Glutamatergic neuron (in vitro differentiated cells): ENCODE measurements at regions not wholly inside any gene's neighbourhood (a gene's known extent, or its start where the extent isn't known, plus 50 kb on each side); places are given as distances from the start of the nearest gene placed in this dataset.
"Not testable (repeated sequence)": the region's sequence is repeated elsewhere in the genome, so short reads cannot be mapped to it uniquely, and the experiment has no call there.

Experiments
- DNase-seq: peaks from one replicate; pipeline ENCODE4 v3.0.0; 2022
- H3K27ac Mint-ChIP-seq: one replicate; pipeline ENCODE4 v1.8.0; 2020; ENCODE audit warnings: mild to moderate bottlenecking, mixed read lengths, inconsistent platforms; ENCODE audit not compliant: unreplicated experiment
- H3K27me3 Mint-ChIP-seq: one replicate; pipeline ENCODE4 v1.8.0; 2020; ENCODE audit warnings: mild to moderate bottlenecking, moderate library complexity, mixed read lengths, inconsistent platforms; ENCODE audit not compliant: unreplicated experiment
- H3K36me3 Mint-ChIP-seq: one replicate; pipeline ENCODE4 v1.8.0; 2020; ENCODE audit warnings: mild to moderate bottlenecking, mixed read lengths, inconsistent platforms; ENCODE audit not compliant: unreplicated experiment
- H3K4me1 Mint-ChIP-seq: one replicate; pipeline ENCODE4 v1.8.0; 2020; ENCODE audit warnings: mild to moderate bottlenecking, low read depth, mixed read lengths, inconsistent platforms; ENCODE audit not compliant: unreplicated experiment
- H3K4me3 Mint-ChIP-seq: one replicate; pipeline ENCODE4 v1.8.0; 2020; ENCODE audit warnings: mild to moderate bottlenecking, mixed read lengths, inconsistent platforms; ENCODE audit not compliant: unreplicated experiment
- H3K9me3 Mint-ChIP-seq: one replicate; pipeline ENCODE4 v1.8.0; 2020; ENCODE audit warnings: mild to moderate bottlenecking, moderate library complexity, mixed read lengths, inconsistent platforms; ENCODE audit not compliant: unreplicated experiment
- CTCF ChIP-seq: fragments of 200-600 bp; sonication (generic); IDR thresholded peaks from one replicate; pipeline ENCODE4 v1.5.0; 2021; ENCODE audit not compliant: partially characterized antibody, unreplicated experiment

GRCh38 chr15:20376872-20377271, 164.7 kb downstream of the GOLGA6L6 start:
- TF ChIP-seq CTCF: no peak
- no peaks in the 10 kb centered on the region for H3K27me3 Mint-ChIP-seq
- no peaks in the 10 kb centered on the region for H3K4me1 Mint-ChIP-seq
- H3K27ac Mint-ChIP-seq: no peak overlapping the region
- H3K9me3 Mint-ChIP-seq: no peaks in the 10 kb centered on the region
- no peak overlapping the region for H3K4me3 Mint-ChIP-seq
- DNase-seq: no peak
- no peaks in the 10 kb centered on the region for H3K36me3 Mint-ChIP-seq

- not testable (repeated sequence) for DNase-seq, H3K27ac Mint-ChIP-seq, H3K27me3 Mint-ChIP-seq, H3K4me3 Mint-ChIP-seq, H3K36me3 Mint-ChIP-seq, H3K9me3 Mint-ChIP-seq, H3K4me1 Mint-ChIP-seq
Observed at GRCh38 chr15:20372416-20372815, 169.2 kb downstream of the GOLGA6L6 start.

- no peak overlapping the region for H3K27ac Mint-ChIP-seq
- no peaks in the 10 kb centered on the region for H3K27me3 Mint-ChIP-seq
- no peak for TF ChIP-seq CTCF
- H3K4me1 Mint-ChIP-seq: no peaks in the 10 kb centered on the region
- DNase-seq: no peak
- H3K4me3 Mint-ChIP-seq: no peak overlapping the region
- no peaks in the 10 kb centered on the region for H3K9me3 Mint-ChIP-seq
- H3K36me3 Mint-ChIP-seq: no peaks in the 10 kb centered on the region
Observed at GRCh38 chr15:20369500-20369899, 172.1 kb downstream of the GOLGA6L6 start.

GRCh38 chr15:20368974-20369373, 172.6 kb downstream of the GOLGA6L6 start:
- Mint-ChIP-seq H3K4me1 (no peaks in the 10 kb centered on the region), H3K36me3 (no peaks in the 10 kb centered on the region), H3K4me3 (no peak overlapping the region), H3K27ac (no peak overlapping the region), H3K9me3 (no peaks in the 10 kb centered on the region), H3K27me3 (no peaks in the 10 kb centered on the region)
- DNase-seq: no peak
- no peak for TF ChIP-seq CTCF

- Mint-ChIP-seq H3K4me1 (no peaks in the 10 kb centered on the region), H3K9me3 (no peaks in the 10 kb centered on the region), H3K36me3 (no peaks in the 10 kb centered on the region), H3K27ac (no peak overlapping the region), H3K27me3 (no peaks in the 10 kb centered on the region), H3K4me3 (no peak overlapping the region)
- TF ChIP-seq CTCF: no peak
- DNase-seq: no peak
Observed at GRCh38 chr15:20367093-20367492, 174.5 kb downstream of the GOLGA6L6 start.

GRCh38 chr15:20363591-20363990, 178.0 kb downstream of the GOLGA6L6 start:
- not testable (repeated sequence) for H3K4me3 Mint-ChIP-seq, H3K27me3 Mint-ChIP-seq, H3K27ac Mint-ChIP-seq, H3K4me1 Mint-ChIP-seq, DNase-seq, H3K9me3 Mint-ChIP-seq, H3K36me3 Mint-ChIP-seq
